Lower lobe of right lung (tissue), 2 donors: ENCODE measurements at regions not wholly inside any gene's neighbourhood (a gene's known extent, or its start where the extent isn't known, plus 50 kb on each side); places are given as distances from the start of the nearest gene placed in this dataset.

ENCODE experiments used
- ATAC-seq, 2 donors: fragments of 200-7000 bp; cut with Tn5 transposase; one replicate each; pipeline ENCODE4 v1.9.1; 2020 to 2022; ENCODE audit warnings: mild to moderate bottlenecking in 2 of 2, moderate library complexity in 2 of 2
- DNase-seq: peaks from one replicate; pipeline ENCODE4 v3.0.0-alpha.2; 2020
- H3K27ac ChIP-seq: fragments of 200-600 bp; one replicate; pipeline ENCODE4 v1.8.0; 2022
- H3K27me3 ChIP-seq: fragments of 200-600 bp; one replicate; pipeline ENCODE4 v1.8.0; 2022; ENCODE audit warnings: low read depth
- H3K36me3 ChIP-seq: fragments of 200-600 bp; one replicate; pipeline ENCODE4 v1.8.0; 2022; ENCODE audit warnings: mild to moderate bottlenecking
- H3K4me1 ChIP-seq: fragments of 200-600 bp; one replicate; pipeline ENCODE4 v1.8.0; 2022
- H3K4me3 ChIP-seq: fragments of 200-600 bp; one replicate; pipeline ENCODE4 v1.8.0; 2022; ENCODE audit warnings: mild to moderate bottlenecking
- H3K9me3 ChIP-seq: fragments of 200-600 bp; one replicate; pipeline ENCODE4 v1.8.0; 2022
- CTCF ChIP-seq: fragments of 200-600 bp; IDR thresholded peaks from one replicate; pipeline ENCODE4 v1.8.0; 2022; ENCODE audit warnings: antibody characterized with exemption, mild to moderate bottlenecking
- intact Hi-C: fragments of 100-400 bp; cut with DNase I; formaldehyde crosslinking; loops from one replicate; pipeline ENCODE4 v1.11.0; 2022
- donor health status: DM: no; HTN: yes; CAD: no; lungs with severe emphysema.

- no peak overlapping the region for H3K27ac ChIP-seq
- DNase-seq = no peak
- ATAC-seq = no peak
- TF ChIP-seq CTCF = no peak
- intact Hi-C loops = no loop called here
- H3K4me3 ChIP-seq = no peak overlapping the region
- H3K9me3 ChIP-seq = no peaks in the 10 kb centered on the region
- H3K4me1 ChIP-seq = no peaks in the 10 kb centered on the region
- H3K27me3 ChIP-seq = no peaks in the 10 kb centered on the region
- no peaks in the 10 kb centered on the region for H3K36me3 ChIP-seq
Measured at GRCh38 chr1:199168888-199169585, 530.2 kb downstream of the PTPRC start.

DNA sequence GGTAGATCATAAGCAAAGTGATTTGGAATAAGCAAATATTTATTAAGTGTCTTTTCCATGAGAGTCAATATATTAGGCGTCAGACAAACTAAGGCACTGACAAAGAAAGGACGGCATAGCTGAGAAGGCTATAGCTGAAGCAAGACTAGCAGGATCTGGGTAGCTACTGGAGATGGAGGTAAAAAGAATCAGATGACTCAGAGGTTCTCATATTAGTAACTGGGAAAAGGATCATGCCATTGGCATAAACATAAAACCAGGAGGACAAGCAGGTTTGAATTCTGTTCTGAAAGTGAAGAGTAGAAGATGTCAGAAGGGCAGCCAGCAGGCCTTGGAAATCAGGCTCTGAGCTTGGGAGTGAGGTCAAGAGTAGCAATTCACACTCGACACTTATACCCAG lies 531.9 kb downstream of the PTPRC start:
- no peaks in the 10 kb centered on the region for H3K36me3 ChIP-seq
- intact Hi-C loops = no loop called here
- no peak for DNase-seq
- H3K4me3 ChIP-seq = no peak overlapping the region
- ATAC-seq = no peak
- H3K27ac ChIP-seq = no peak overlapping the region
- no peaks in the 10 kb centered on the region for H3K4me1 ChIP-seq
- H3K9me3 ChIP-seq = no peaks in the 10 kb centered on the region
- H3K27me3 ChIP-seq = no peaks in the 10 kb centered on the region
- no peak for TF ChIP-seq CTCF

GRCh38 chr1:199172171-199173124 lies 533.6 kb downstream of the PTPRC start:
- TF ChIP-seq CTCF = no peak

GRCh38 chr1:199173356-199173755 lies 534.5 kb downstream of the PTPRC start:
- Histone ChIP-seq H3K36me3 (no peaks in the 10 kb centered on the region), H3K27ac (no peak overlapping the region), H3K4me1 (no peaks in the 10 kb centered on the region), H3K9me3 (no peaks in the 10 kb centered on the region), H3K4me3 (no peak overlapping the region), H3K27me3 (no peaks in the 10 kb centered on the region)
- DNase-seq = no peak
- ATAC-seq = peak in 1 of 2 donors; percentile 39
- no peak for TF ChIP-seq CTCF
- intact Hi-C loops = no loop called here

More at GRCh38 chr1:199172171-199173124, 533.6 kb downstream of the PTPRC start:
- H3K36me3 ChIP-seq = no peaks in the 10 kb centered on the region
- H3K4me3 ChIP-seq = no peak overlapping the region
- no peaks in the 10 kb centered on the region for H3K4me1 ChIP-seq
- H3K9me3 ChIP-seq = no peaks in the 10 kb centered on the region
- intact Hi-C loops = no loop called here
- DNase-seq = no peak
- H3K27ac ChIP-seq = no peak overlapping the region
- ATAC-seq = no peak
- no peaks in the 10 kb centered on the region for H3K27me3 ChIP-seq

DNA sequence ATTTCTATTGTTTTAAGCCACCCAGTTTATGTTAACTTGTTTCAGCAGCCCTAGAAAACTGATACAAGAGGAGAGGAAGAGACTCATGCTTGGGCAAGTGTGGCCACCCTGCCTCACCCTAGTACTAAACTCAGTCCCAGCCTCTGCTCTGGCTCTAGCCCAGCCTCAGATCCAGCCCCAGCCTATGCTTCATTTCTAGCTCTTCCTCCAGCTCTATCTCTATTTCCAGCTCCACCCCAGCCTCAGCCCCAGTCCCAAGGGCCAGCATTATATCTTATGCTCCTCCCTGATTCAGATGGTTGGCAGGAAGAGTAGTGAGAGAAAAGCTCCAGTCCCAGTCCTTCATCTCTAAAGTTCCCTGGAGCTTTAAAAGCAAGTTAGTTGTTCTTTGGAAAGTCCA lies 535.5 kb downstream of the PTPRC start:
- Histone ChIP-seq H3K27ac (no peak overlapping the region), H3K36me3 (no peaks in the 10 kb centered on the region), H3K4me1 (no peaks in the 10 kb centered on the region), H3K27me3 (no peaks in the 10 kb centered on the region), H3K4me3 (no peak overlapping the region), H3K9me3 (no peaks in the 10 kb centered on the region)
- intact Hi-C loops = no loop called here
- DNase-seq (no peak), ATAC-seq (peak in 1 of 2 donors; percentile 21)
- no peak for TF ChIP-seq CTCF
